ENCODE measurements at regions not wholly inside any gene's neighbourhood (a gene's known extent, or its start where the extent isn't known, plus 50 kb on each side); places are given as distances from the start of the nearest gene placed in this dataset.

DNA sequence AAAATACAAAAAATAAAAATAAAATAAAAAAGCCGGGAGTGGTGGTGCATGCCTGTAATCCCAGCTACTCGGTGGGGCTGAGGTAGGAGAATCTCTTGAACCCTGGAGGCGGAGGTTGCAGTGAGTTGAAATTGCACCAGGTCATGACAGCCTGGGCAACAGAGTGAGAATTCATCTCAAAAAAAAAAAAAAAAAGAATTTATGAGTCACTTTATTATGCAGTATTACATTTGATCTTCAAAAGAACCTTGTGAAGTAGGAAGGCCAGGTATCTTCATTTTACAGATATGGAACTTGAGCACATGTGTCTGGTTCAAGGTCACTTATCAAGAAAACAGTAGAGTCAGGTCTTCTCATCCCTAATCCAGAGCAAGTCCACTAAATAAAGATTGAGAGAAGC is 459.4 kb upstream of the HNRNPA3 start:
- Histone ChIP-seq H3K4me1 (no peaks in the 10 kb centered on the region), H3K27ac (no peak overlapping the region), H3K9me3 (no peaks in the 10 kb centered on the region), H3K4me3 (no peak overlapping the region), H3K36me3 (no peaks in the 10 kb centered on the region), H3K27me3 (peaks cover 0 to 3% of the 10 kb centered on the region in 2 donors)
- DNase-seq (ENCODE audit: low spot score in 2 of 2), result no peak
- 77 to 86% methylated on average over 3 of the region's 3 CpGs for WGBS, 2 donors
- TF ChIP-seq, protein P1, sequence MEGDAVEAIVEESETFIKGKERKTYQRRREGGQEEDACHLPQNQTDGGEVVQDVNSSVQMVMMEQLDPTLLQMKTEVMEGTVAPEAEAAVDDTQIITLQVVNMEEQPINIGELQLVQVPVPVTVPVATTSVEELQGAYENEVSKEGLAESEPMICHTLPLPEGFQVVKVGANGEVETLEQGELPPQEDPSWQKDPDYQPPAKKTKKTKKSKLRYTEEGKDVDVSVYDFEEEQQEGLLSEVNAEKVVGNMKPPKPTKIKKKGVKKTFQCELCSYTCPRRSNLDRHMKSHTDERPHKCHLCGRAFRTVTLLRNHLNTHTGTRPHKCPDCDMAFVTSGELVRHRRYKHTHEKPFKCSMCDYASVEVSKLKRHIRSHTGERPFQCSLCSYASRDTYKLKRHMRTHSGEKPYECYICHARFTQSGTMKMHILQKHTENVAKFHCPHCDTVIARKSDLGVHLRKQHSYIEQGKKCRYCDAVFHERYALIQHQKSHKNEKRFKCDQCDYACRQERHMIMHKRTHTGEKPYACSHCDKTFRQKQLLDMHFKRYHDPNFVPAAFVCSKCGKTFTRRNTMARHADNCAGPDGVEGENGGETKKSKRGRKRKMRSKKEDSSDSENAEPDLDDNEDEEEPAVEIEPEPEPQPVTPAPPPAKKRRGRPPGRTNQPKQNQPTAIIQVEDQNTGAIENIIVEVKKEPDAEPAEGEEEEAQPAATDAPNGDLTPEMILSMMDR (IDR thresholded peaks at IDR 0.05), result no peak
- TF ChIP-seq EP300 (IDR thresholded peaks at IDR 0.05) (no peak), POLR2A (IDR thresholded peaks at IDR 0.05) (no peak)

DNA sequence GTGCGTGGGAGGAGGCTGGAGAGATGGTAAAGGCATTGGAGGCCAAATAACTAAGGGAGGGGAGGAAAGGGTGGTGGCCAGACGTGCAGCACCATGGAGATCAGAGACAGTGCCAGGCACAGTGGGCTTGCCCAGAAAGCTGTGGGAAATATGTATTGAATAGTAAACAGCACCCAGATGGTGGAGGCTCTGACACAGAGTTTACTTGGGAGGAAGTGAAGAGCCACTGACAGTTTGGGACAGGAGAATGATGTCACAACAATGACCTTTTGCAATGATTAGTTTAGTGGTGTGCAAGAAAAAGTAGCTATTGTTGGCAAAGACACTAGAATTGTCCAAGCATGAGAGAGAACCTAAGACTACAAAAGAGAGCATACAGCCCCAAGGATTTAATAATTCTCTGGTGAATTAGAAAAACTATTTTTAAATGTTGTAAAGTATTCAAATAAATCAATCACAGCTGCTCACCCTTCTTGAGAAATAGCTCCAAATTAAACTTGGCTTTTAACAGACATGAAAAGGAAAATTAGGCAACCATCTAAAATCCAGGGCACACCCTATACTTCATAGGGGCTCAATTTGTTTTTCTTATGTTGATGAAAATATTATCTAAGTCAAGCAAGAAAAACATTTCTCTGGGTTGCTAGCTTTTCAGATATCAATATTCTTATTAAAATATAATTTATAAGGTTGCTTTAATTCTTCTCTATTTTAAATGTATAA is 458.7 kb upstream of the HNRNPA3 start:
- H3K4me3 ChIP-seq, result no peak overlapping the region
- no peak for TF ChIP-seq POLR2A (IDR thresholded peaks at IDR 0.05)
- TF ChIP-seq, protein P1 (IDR thresholded peaks at IDR 0.05), result no peak
- TF ChIP-seq EP300 (IDR thresholded peaks at IDR 0.05), result no peak

DNA sequence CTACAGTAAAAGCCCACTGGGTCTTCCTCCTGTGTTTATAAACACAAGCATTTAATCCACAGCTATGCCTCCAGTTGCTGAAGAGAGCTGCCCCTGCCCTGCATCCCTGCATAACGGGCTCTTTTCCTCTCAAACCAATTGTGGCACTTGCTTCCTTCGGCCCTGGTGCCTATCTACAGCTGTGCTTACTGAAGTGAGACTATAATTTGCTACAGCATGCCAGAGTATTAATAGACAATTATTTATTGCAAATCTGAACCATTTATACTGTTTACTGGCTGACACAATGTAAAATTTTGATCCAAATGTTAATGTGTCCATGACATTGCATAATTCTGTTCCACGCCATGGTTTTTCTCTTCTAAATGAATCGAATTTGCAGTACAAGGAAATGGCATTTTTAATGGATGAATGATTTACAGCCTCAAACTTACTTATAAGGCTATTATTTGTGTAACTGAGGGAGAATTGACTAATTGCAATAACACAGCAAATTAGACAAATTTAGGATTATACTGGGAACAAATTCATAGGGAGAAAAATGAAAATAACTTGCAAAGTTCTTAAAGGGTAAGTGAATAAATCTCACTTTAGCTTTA is 457.0 kb upstream of the HNRNPA3 start:
- H3K4me1 ChIP-seq, result no peaks in the 10 kb centered on the region
- no peaks in the 10 kb centered on the region for H3K36me3 ChIP-seq
- 85 to 88% methylated on average over 4 of the region's 4 CpGs for WGBS, 2 donors
- TF ChIP-seq, protein P1 (IDR thresholded peaks at IDR 0.05), result no peak
- TF ChIP-seq POLR2A (IDR thresholded peaks at IDR 0.05), result no peak
- TF ChIP-seq EP300 (IDR thresholded peaks at IDR 0.05), result no peak
- H3K27me3 ChIP-seq, result peaks cover 0 to 3% of the 10 kb centered on the region in 2 donors
- no peak for DNase-seq (ENCODE audit: low spot score in 2 of 2)
- H3K27ac ChIP-seq, result no peak overlapping the region
- H3K9me3 ChIP-seq, result no peaks in the 10 kb centered on the region
- H3K4me3 ChIP-seq, result no peak overlapping the region

More for the DNA sequence above, 458.7 kb upstream of the HNRNPA3 start:
- WGBS, 2 donors, result 51 to 60% methylated on average over 2 of the region's 2 CpGs
- H3K9me3 ChIP-seq, result no peaks in the 10 kb centered on the region
- H3K27ac ChIP-seq, result no peak overlapping the region
- DNase-seq (ENCODE audit: low spot score in 2 of 2), result no peak
- H3K36me3 ChIP-seq, result no peaks in the 10 kb centered on the region
- H3K4me1 ChIP-seq, result no peaks in the 10 kb centered on the region
- peaks cover 0 to 3% of the 10 kb centered on the region in 2 donors for H3K27me3 ChIP-seq

DNA sequence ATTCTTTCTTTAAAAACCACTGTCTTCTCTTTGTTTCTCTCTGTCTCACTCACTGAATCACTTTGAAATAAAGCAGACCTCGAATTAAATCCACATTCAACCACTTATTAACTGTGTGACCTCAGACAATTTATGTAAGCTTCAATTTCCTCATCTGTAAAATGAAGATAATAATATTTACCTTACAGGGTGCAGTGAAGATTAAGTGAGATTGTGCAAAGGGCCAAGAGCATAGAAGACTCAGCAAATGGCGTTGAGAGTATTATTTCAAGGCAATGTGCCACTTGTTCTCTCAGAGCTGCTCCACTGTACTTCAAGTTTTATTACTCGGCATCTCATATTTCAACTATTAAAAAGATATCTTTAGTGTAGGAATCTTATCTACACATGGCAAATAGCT is 454.2 kb upstream of the HNRNPA3 start:
- Histone ChIP-seq H3K4me3 (no peak overlapping the region), H3K4me1 (no peaks in the 10 kb centered on the region), H3K36me3 (no peaks in the 10 kb centered on the region), H3K27me3 (peaks cover 0 to 3% of the 10 kb centered on the region in 2 donors), H3K27ac (no peak overlapping the region), H3K9me3 (no peaks in the 10 kb centered on the region)
- TF ChIP-seq POLR2A (IDR thresholded peaks at IDR 0.05), result no peak
- TF ChIP-seq, protein P1 (IDR thresholded peaks at IDR 0.05), result no peak
- TF ChIP-seq EP300 (IDR thresholded peaks at IDR 0.05), result no peak
- 68 to 79% methylated on average over 3 of the region's 3 CpGs for WGBS, 2 donors
- no peak for DNase-seq (ENCODE audit: low spot score in 2 of 2)

DNA sequence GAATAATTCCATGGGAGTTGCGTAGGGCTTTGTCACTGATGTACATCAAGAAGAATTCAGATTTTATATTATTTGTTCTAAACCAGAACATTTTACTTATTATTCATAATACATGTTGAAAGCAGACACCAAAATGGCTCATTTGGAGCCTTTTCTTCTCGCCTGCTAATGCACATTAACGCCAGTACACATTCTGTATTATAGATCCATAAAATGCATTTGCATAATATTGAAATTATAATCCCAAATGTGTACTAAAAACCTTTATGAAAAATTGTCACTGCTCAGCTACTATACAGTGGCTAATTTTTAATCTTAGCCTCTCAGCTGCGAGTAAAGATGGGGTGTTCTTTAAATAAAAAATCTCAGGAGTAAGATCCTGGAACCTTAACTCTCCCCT is 452.2 kb upstream of the HNRNPA3 start:
- H3K4me1 ChIP-seq, result no peaks in the 10 kb centered on the region
- no peak for DNase-seq (ENCODE audit: low spot score in 2 of 2)
- H3K36me3 ChIP-seq, result no peaks in the 10 kb centered on the region
- H3K27ac ChIP-seq, result no peak overlapping the region
- H3K4me3 ChIP-seq, result no peak overlapping the region
- peaks cover 0 to 3% of the 10 kb centered on the region in 2 donors for H3K27me3 ChIP-seq
- no peaks in the 10 kb centered on the region for H3K9me3 ChIP-seq
- TF ChIP-seq EP300 (IDR thresholded peaks at IDR 0.05) (no peak), POLR2A (IDR thresholded peaks at IDR 0.05) (no peak)
- TF ChIP-seq, protein P1 (IDR thresholded peaks at IDR 0.05), result no peak
- WGBS, 2 donors, result 94 to 96% methylated on average over 4 of the region's 4 CpGs
